ENCODE measurements at regions not wholly inside any gene's neighbourhood (a gene's known extent, or its start where the extent isn't known, plus 50 kb on each side); places are given as distances from the start of the nearest gene placed in this dataset.

- TF ChIP-seq, protein P1, sequence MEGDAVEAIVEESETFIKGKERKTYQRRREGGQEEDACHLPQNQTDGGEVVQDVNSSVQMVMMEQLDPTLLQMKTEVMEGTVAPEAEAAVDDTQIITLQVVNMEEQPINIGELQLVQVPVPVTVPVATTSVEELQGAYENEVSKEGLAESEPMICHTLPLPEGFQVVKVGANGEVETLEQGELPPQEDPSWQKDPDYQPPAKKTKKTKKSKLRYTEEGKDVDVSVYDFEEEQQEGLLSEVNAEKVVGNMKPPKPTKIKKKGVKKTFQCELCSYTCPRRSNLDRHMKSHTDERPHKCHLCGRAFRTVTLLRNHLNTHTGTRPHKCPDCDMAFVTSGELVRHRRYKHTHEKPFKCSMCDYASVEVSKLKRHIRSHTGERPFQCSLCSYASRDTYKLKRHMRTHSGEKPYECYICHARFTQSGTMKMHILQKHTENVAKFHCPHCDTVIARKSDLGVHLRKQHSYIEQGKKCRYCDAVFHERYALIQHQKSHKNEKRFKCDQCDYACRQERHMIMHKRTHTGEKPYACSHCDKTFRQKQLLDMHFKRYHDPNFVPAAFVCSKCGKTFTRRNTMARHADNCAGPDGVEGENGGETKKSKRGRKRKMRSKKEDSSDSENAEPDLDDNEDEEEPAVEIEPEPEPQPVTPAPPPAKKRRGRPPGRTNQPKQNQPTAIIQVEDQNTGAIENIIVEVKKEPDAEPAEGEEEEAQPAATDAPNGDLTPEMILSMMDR (IDR thresholded peaks at IDR 0.05) = no peak
- no peak for TF ChIP-seq POLR2A (IDR thresholded peaks at IDR 0.05)
- no peak for TF ChIP-seq POLR2AphosphoS5 (IDR thresholded peaks at IDR 0.05)
Measured at GRCh38 chrX:9280831-9281230, 184.0 kb upstream of the TBL1X start.
